ENCODE measurements at regions not wholly inside any gene's neighbourhood (a gene's known extent, or its start where the extent isn't known, plus 50 kb on each side); places are given as distances from the start of the nearest gene placed in this dataset.
"Not testable (repeated sequence)": the region's sequence is repeated elsewhere in the genome, so short reads cannot be mapped to it uniquely, and the experiment has no call there.

- not testable (repeated sequence) for DNase-seq (ENCODE audit: low spot score)
Measured at GRCh38 chr21:13923175-13923574, 287.6 kb downstream of the LIPI start.

GRCh38 chr21:13921455-13921854 is 289.3 kb downstream of the LIPI start:
- not testable (repeated sequence) for DNase-seq (ENCODE audit: low spot score)

GRCh38 chr21:13907385-13907784 is 297.8 kb downstream of the POTED start:
- not testable (repeated sequence) for DNase-seq (ENCODE audit: low spot score)

- not testable (repeated sequence) for DNase-seq (ENCODE audit: low spot score)
Measured at GRCh38 chr21:13896596-13897247, 287.1 kb downstream of the POTED start.

GRCh38 chr21:13893617-13894016 is 284.0 kb downstream of the POTED start:
- not testable (repeated sequence) for DNase-seq (ENCODE audit: low spot score)

GRCh38 chr21:13893025-13893424 is 283.4 kb downstream of the POTED start:
- DNase-seq (ENCODE audit: low spot score): not testable (repeated sequence)

- not testable (repeated sequence) for DNase-seq (ENCODE audit: low spot score)
Measured at GRCh38 chr21:13892146-13892751, 282.7 kb downstream of the POTED start.

GRCh38 chr21:13889176-13889575 is 279.6 kb downstream of the POTED start:
- DNase-seq (ENCODE audit: low spot score): not testable (repeated sequence)

- DNase-seq (ENCODE audit: low spot score): not testable (repeated sequence)
Measured at GRCh38 chr21:13883641-13884395, 274.2 kb downstream of the POTED start.

- DNase-seq (ENCODE audit: low spot score): not testable (repeated sequence)
Measured at GRCh38 chr21:13877503-13877902, 267.9 kb downstream of the POTED start.

- DNase-seq (ENCODE audit: low spot score): not testable (repeated sequence)
Measured at GRCh38 chr21:13876999-13877398, 267.4 kb downstream of the POTED start.

GRCh38 chr21:13874001-13874400 is 264.4 kb downstream of the POTED start:
- DNase-seq (ENCODE audit: low spot score): not testable (repeated sequence)

GRCh38 chr21:13854638-13855037 is 245.1 kb downstream of the POTED start:
- no peak for DNase-seq (ENCODE audit: low spot score)

GRCh38 chr21:13850808-13851207 is 241.2 kb downstream of the POTED start:
- not testable (repeated sequence) for DNase-seq (ENCODE audit: low spot score)

GRCh38 chr21:13849489-13849888 is 239.9 kb downstream of the POTED start:
- DNase-seq (ENCODE audit: low spot score): not testable (repeated sequence)

GRCh38 chr21:13846718-13847117 is 237.1 kb downstream of the POTED start:
- not testable (repeated sequence) for DNase-seq (ENCODE audit: low spot score)

GRCh38 chr21:13844574-13844973 is 235.0 kb downstream of the POTED start:
- DNase-seq (ENCODE audit: low spot score): not testable (repeated sequence)

- not testable (repeated sequence) for DNase-seq (ENCODE audit: low spot score)
Measured at GRCh38 chr21:13843081-13843480, 233.5 kb downstream of the POTED start.

GRCh38 chr21:13827666-13828065 is 218.1 kb downstream of the POTED start:
- DNase-seq (ENCODE audit: low spot score): not testable (repeated sequence)

- no peak for DNase-seq (ENCODE audit: low spot score)
Measured at GRCh38 chr21:13827201-13827600, 217.6 kb downstream of the POTED start.

- DNase-seq (ENCODE audit: low spot score): not testable (repeated sequence)
Measured at GRCh38 chr21:13826511-13826910, 216.9 kb downstream of the POTED start.

GRCh38 chr21:13825218-13825778 is 215.7 kb downstream of the POTED start:
- not testable (repeated sequence) for DNase-seq (ENCODE audit: low spot score)

Data from H4 (cell line).